DND-41 (cell line): ENCODE measurements at regions not wholly inside any gene's neighbourhood (a gene's known extent, or its start where the extent isn't known, plus 50 kb on each side); places are given as distances from the start of the nearest gene placed in this dataset.
"Not testable (repeated sequence)": the region's sequence is repeated elsewhere in the genome, so short reads cannot be mapped to it uniquely, and the experiment has no call there.

Experiments
- ATAC-seq: fragments of 200-7000 bp; cut with Tn5 transposase; 3 replicates; pipeline ENCODE4 v1.9.1; 2021; ENCODE audit warnings: low read depth; ENCODE audit not compliant: insufficient read depth
- DNase-seq: peaks from one replicate; pipeline ENCODE4 v3.0.0-alpha.2; 2020
- H2AFZ ChIP-seq: 2 replicates; pipeline ENCODE4 v1.6.0; 2012; ENCODE audit warnings: low read depth, low read length
- H3K27ac ChIP-seq: 2 replicates; pipeline ENCODE4 v1.5.1; 2012; ENCODE audit warnings: low read length, inconsistent platforms
- H3K27me3 ChIP-seq: fragments of 200-600 bp; sonication (generic); 2 replicates; pipeline ENCODE4 v1.6.0; 2012; ENCODE audit warnings: low read length, mild to moderate bottlenecking, inconsistent platforms; ENCODE audit not compliant: insufficient read depth, poor library complexity
- H3K36me3 ChIP-seq: 2 replicates; pipeline ENCODE4 v1.5.1; 2012; ENCODE audit warnings: low read length, inconsistent platforms; ENCODE audit not compliant: insufficient read depth
- H3K4me1 ChIP-seq: 2 replicates; pipeline ENCODE4 v1.5.1; 2012; ENCODE audit warnings: mild to moderate bottlenecking, low read length; ENCODE audit not compliant: insufficient read depth
- H3K4me2 ChIP-seq: 2 replicates; pipeline ENCODE4 v1.6.0; 2012; ENCODE audit warnings: mild to moderate bottlenecking, moderate library complexity, low read length, inconsistent platforms; ENCODE audit not compliant: insufficient read depth
- H3K4me3 ChIP-seq, 2 experiments: fragments of 200-600 bp in 1 of 2; shearing (Covaris generic) in 1 of 2; 2 replicates each; pipeline ENCODE4 v1.5.1; 2012 to 2016; ENCODE audit warnings: inconsistent platforms in 2 of 2, low read length in 2 of 2, mild to moderate bottlenecking in 2 of 2, low read depth in 1 of 2, moderate library complexity in 1 of 2
- H3K79me2 ChIP-seq: 2 replicates; pipeline ENCODE4 v1.6.0; 2012; ENCODE audit warnings: low read length, inconsistent platforms; ENCODE audit not compliant: insufficient read depth
- H3K9ac ChIP-seq: 2 replicates; pipeline ENCODE4 v1.6.0; 2012; ENCODE audit warnings: low read depth, mild to moderate bottlenecking, inconsistent platforms, low read length, moderate library complexity
- H3K9me3 ChIP-seq: 2 replicates; pipeline ENCODE4 v1.5.1; 2012; ENCODE audit warnings: low read length, moderate library complexity, mild to moderate bottlenecking, inconsistent platforms; ENCODE audit not compliant: insufficient read depth, severe bottlenecking
- H4K20me1 ChIP-seq: 2 replicates; pipeline ENCODE4 v1.6.0; 2012; ENCODE audit warnings: low read length; ENCODE audit not compliant: insufficient read depth
- EZH2 ChIP-seq: IDR thresholded peaks from 3 replicates; pipeline ENCODE4 v1.6.1; 2012; ENCODE audit warnings: borderline replicate concordance, low read depth, mild to moderate bottlenecking, moderate library complexity, low read length, inconsistent platforms; ENCODE audit not compliant: severe bottlenecking
- TF ChIP-seq, protein P1 (sequence below): IDR thresholded peaks from 2 replicates; pipeline ENCODE4 v1.5.1; 2012; ENCODE audit warnings: borderline replicate concordance, low read length, moderate library complexity, mild to moderate bottlenecking; ENCODE audit not compliant: poor library complexity, severe bottlenecking; ENCODE audit errors: extremely low read depth

DNA sequence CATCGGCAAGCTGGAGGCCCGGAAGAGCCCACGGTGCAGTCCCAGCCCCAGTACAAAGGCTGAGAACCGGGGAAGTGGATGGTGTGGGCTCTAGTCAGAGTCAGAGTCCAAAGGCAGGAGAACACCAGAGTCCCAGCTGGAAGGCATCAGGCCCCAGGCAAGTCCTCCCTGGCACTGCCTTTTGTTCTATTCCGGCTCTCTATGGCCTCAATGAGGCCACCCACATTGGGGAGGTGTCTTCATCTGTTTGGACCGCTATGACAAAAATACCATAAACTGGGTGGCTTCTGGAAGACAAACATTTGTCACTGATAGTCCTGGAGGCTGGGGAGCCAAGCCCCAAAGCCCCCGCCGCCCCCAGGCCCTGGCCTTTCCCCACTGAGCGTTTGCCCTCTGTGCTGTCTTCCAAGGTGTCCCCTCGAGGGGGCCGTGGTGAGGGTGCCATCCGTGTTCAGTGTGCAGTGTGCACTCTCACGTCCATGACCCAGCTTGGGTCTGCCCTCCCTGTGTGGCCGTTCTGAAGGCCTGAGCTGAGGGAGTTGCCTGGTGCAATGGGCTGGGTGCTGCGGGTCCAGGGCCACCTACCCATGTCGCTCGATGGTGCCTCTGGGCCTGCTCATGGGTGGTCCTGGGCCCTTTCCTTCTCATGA lies 99.1 kb upstream of the PPP1R26 start:
- no peak for ATAC-seq
- no peaks in the 10 kb centered on the region for H3K79me2 ChIP-seq

DNA sequence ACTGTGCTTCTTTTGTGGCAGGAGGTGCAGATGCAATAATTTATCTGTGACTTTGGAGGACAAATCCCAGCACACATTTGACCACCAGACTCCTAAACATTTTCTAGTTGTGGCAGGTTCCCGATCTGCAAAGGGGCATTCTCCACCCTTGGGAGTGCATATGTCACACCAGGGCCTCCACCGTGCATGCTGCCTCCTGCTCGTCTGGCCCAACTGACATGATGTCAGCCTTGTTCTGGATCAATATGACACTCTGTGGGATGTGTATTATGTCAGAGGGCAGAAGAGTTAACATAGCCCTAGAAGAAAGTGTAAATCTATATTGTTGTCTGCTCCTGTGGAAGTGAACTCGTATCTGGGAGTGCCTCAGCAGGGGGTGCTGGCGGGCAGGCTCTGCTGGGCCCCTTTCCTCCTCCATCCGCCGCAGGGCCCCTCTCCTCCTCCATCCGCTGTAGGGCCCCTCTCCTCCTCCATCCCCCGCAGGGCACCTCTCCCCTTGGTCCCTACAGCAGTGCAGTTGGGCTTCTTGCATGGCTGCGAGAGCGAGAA lies 97.7 kb upstream of the PPP1R26 start:
- Histone ChIP-seq H3K4me1 (no peaks in the 10 kb centered on the region), H3K9me3 (no peaks in the 10 kb centered on the region), H3K9ac (no peak overlapping the region), H3K4me2 (no peak overlapping the region), H2AFZ (no peak overlapping the region), H3K4me3 (no peak overlapping the region), H3K27me3 (no peaks in the 10 kb centered on the region), H3K79me2 (no peaks in the 10 kb centered on the region), H3K36me3 (no peaks in the 10 kb centered on the region), H3K27ac (no peak overlapping the region), H4K20me1 (no peaks in the 10 kb centered on the region)
- ATAC-seq (no peak), DNase-seq (no peak)
- TF ChIP-seq, protein P1, sequence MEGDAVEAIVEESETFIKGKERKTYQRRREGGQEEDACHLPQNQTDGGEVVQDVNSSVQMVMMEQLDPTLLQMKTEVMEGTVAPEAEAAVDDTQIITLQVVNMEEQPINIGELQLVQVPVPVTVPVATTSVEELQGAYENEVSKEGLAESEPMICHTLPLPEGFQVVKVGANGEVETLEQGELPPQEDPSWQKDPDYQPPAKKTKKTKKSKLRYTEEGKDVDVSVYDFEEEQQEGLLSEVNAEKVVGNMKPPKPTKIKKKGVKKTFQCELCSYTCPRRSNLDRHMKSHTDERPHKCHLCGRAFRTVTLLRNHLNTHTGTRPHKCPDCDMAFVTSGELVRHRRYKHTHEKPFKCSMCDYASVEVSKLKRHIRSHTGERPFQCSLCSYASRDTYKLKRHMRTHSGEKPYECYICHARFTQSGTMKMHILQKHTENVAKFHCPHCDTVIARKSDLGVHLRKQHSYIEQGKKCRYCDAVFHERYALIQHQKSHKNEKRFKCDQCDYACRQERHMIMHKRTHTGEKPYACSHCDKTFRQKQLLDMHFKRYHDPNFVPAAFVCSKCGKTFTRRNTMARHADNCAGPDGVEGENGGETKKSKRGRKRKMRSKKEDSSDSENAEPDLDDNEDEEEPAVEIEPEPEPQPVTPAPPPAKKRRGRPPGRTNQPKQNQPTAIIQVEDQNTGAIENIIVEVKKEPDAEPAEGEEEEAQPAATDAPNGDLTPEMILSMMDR: no peak
- no peak for TF ChIP-seq EZH2

More for the DNA sequence above, 99.1 kb upstream of the PPP1R26 start:
- DNase-seq: no peak
- no peaks in the 10 kb centered on the region for H4K20me1 ChIP-seq
- no peak overlapping the region for H2AFZ ChIP-seq
- H3K4me2 ChIP-seq: no peak overlapping the region
- H3K27me3 ChIP-seq: no peaks in the 10 kb centered on the region
- no peaks in the 10 kb centered on the region for H3K9me3 ChIP-seq
- H3K9ac ChIP-seq: no peak overlapping the region
- no peaks in the 10 kb centered on the region for H3K36me3 ChIP-seq
- TF ChIP-seq, protein P1: no peak
- TF ChIP-seq EZH2: no peak
- no peak overlapping the region for H3K4me3 ChIP-seq
- no peak overlapping the region for H3K27ac ChIP-seq
- H3K4me1 ChIP-seq: no peaks in the 10 kb centered on the region

DNA sequence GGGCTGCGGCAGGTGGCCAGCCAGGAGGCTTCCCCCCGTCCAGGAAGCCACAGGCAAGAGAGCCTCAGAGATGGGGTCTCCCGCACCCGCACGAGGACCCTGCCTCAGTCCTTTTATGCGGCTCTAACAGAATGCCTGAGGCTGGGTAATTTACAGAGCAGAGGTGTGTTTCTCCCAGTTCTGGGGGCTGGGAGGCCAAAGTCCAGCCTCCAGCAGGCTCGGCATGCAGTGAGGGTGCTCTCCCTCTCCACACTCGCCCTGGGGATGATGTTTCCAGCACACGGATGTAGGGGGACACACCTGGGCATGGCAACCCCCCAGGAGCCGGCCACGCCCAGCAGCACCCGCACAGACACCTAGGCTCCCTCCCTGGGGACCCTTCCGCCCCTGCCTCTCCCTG lies 95.4 kb upstream of the PPP1R26 start:
- no peaks in the 10 kb centered on the region for H3K36me3 ChIP-seq
- ATAC-seq: no peak
- no peak for DNase-seq
- no peaks in the 10 kb centered on the region for H3K9me3 ChIP-seq
- H4K20me1 ChIP-seq: no peaks in the 10 kb centered on the region
- TF ChIP-seq, protein P1: no peak
- H3K79me2 ChIP-seq: no peaks in the 10 kb centered on the region
- no peak overlapping the region for H3K4me3 ChIP-seq
- no peaks in the 10 kb centered on the region for H3K27me3 ChIP-seq
- H3K4me2 ChIP-seq: no peak overlapping the region
- no peaks in the 10 kb centered on the region for H3K4me1 ChIP-seq
- H3K27ac ChIP-seq: no peak overlapping the region
- no peak overlapping the region for H2AFZ ChIP-seq
- no peak overlapping the region for H3K9ac ChIP-seq

DNA sequence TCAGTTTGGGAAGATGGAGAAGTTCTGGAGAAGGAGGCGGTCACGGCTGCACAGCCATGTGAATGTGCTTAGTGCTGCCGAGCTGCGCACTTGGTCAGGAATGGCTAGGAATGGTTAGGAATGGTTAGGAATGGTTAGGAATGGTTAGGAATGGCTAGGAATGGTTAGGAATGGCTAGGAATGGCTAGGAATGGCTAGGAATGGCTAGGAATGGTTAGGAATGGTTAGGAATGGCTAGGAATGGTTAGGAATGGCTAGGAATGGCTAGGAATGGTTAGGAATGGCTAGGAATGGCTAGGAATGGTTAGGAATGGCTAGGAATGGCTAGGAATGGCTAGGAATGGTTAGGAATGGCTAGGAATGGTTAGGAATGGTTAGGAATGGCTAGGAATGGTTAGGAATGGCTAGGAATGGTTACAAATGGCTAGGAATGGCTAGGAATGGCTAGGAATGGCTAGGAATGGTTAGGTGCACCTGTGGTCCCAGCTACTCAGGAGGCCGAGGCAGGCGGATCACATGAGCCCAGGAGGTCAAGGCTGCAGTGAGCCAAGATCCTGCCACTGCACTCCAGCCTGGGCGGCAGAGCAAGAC lies 94.7 kb upstream of the PPP1R26 start:
- not testable (repeated sequence) for H3K36me3 ChIP-seq, H3K9me3 ChIP-seq, H3K27me3 ChIP-seq, H3K4me3 ChIP-seq, ATAC-seq, H3K4me1 ChIP-seq, H3K27ac ChIP-seq, H3K79me2 ChIP-seq, DNase-seq, H4K20me1 ChIP-seq, H3K4me2 ChIP-seq, H2AFZ ChIP-seq, H3K9ac ChIP-seq
